Hepatocyte (in vitro differentiated cells): ENCODE measurements at regions not wholly inside any gene's neighbourhood (a gene's known extent, or its start where the extent isn't known, plus 50 kb on each side); places are given as distances from the start of the nearest gene placed in this dataset.

Experiments
- CTCF ChIP-seq: fragments of 200-600 bp; sonication (generic); IDR thresholded peaks from 2 replicates; pipeline ENCODE4 v1.5.1; 2016; ENCODE audit warnings: antibody characterized with exemption, mild to moderate bottlenecking; ENCODE audit not compliant: poor library complexity
- EZH2phosphoT487 ChIP-seq: fragments of 200-600 bp; sonication (generic); IDR thresholded peaks from one replicate; pipeline ENCODE4 v1.6.1; 2018; ENCODE audit warnings: antibody characterized with exemption, mild to moderate bottlenecking, low read depth, moderate library complexity; ENCODE audit not compliant: unreplicated experiment, severe bottlenecking

DNA sequence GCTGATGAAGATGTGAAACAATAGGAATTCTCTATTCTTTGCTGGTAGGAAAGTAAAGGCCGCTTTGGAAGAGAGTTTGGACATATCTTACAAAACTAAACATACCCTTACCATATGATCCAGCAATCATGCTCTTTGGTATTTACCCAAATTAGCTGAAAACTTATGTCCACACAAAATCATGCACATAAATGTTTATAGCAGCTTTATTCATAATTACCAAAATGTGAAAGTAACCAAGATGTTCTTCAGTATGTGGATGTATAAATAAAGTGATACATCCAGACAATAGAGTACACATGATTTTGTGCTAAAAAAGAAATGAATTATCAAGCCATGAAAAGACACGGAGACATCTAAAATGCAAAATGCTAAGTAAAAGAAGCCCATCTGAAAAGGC lies 98.7 kb upstream of the SLC35F3 start:
- TF ChIP-seq CTCF (no peak), EZH2phosphoT487 (no peak)
